Activated CD8-positive, alpha-beta memory T cell treated with anti-CD3 and anti-CD28 coated beads for 4 hours (primary cell): ENCODE measurements at regions not wholly inside any gene's neighbourhood (a gene's known extent, or its start where the extent isn't known, plus 50 kb on each side); places are given as distances from the start of the nearest gene placed in this dataset.

Experiments
- DNase-seq, 2 donors: peaks; one replicate each; pipeline ENCODE4 v3.0.0-alpha.2; 2020; ENCODE audit warnings: low read depth in 2 of 2

DNA sequence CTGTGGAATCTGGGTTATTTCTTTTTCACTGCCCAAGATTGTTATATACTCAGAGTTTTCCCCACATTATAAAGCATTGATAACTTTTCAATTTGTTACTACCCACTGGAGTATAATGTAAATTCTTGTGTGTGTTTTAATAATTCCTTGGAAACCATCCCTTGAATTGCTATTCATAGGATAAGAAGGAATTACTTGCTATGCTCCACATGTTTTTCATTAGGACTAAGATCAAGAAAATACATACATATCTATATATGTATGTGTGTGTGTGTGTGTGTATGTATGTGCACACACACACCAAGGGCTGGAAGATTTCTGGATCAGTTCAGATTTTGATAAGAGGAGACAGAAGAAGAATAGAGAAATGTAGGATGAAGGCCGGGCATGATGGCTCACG lies 206.4 kb upstream of the JADE1 start:
- no peak for DNase-seq

DNA sequence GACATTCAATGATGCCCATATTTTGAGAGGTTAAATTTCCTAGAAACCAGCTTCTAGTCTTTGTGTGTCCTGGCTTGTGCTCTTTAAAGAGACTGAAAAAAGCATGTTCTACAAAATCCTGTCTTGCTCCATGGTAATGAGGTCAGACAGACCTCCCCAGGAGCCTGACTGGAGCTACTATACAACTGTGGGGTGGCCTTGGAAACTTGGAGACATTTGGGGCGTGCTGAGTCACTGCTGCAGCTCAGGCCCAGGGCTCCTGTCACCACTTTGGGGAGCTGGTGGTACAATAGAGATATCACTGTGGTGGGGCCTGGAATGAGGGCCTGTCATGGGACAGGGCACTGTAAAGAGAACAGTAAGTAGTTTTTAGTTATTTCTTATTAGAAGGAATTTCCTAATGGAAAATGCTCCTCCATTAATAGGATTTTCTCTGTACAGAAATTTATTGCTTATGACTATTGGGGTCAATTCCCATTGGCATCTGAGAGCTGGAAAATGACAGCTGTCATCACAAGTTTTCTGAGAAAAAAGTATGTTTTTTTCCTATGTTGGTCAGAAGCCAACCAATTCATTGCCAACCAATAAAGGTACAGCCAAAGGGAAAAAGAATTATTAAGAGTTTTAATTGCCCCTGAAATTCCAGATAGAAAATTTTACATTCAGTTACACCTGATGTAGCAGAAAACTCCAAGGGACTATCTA lies 207.4 kb upstream of the JADE1 start:
- no peak for DNase-seq

DNA sequence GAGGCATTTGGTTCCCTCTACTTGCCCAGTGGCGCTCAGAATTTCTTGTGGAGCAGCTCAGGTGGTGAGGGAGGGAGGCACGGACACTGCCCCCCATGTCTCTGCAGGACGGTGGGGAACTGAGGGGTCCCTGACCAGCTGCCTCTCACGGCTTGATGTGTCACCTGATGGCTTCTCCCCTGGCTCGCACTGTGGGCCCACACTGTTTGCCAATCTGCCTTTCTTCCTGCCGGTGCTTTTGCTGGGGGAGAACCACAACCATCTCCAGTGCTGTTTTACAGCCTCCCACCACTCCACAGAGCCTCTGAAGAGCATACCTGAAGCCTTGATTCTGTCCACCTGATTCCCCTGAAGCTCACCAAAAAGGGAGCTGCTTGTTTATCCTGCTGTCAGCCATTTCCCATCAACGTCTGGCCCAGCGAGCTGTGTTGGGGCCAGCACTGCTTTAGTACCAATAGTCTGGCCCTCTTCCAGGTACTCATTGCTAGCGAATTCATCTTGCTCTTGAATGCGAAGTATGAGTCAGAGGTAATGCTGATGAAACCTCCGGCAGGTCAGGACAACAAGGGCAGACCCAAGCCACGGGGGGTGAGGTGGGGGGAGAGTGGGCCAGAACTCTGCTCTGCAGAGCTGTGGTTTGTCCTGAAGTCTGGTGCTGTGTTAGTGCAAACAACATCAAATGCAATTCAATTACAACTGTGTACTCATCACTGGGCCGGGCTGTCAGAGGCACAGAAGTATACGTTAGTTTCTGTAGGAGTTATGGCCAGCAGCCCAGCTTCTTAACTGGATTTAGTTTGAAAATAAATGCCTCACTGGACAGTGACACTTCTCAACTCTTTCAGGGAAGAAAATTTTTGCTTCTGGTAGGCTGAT lies 208.3 kb upstream of the JADE1 start:
- no peak for DNase-seq

DNA sequence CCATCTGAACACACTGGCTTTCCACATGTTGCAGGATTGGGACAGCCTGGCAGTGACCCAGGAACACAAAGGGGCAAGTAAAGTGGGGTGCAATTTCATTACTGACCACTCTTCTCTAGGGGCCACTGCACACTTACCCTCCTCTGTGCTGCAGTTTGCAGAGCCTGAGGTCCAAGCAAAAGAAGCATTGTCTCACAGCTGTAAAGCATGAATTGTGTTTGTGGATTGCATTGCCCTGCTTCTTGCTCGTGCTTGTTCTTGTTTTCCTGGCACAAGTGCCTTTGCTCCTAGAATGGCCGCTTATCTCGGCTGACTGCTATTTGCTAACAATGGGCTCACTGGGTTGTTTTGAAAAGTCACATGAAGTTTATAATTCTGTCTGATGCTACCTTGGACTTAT lies 209.1 kb upstream of the JADE1 start:
- DNase-seq: no peak

DNA sequence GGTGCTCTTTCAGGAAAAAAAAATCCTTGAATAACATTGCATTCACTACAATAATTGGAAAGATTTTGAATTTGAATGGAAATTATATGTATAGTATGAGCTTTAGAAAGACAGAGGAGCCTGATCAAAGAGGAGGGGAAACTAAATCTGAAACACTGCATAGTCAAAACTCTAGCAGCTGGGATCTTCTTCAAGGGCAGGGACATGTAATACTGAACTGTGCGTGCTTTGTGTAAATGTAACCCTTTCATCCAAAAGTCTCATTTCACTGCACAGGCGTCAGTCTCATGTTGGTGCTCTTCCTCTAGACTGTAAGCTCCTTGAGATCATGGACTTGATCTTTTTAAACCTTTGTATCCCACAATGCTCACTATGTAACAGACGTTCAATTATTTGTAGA lies 212.0 kb upstream of the JADE1 start:
- DNase-seq: no peak

DNA sequence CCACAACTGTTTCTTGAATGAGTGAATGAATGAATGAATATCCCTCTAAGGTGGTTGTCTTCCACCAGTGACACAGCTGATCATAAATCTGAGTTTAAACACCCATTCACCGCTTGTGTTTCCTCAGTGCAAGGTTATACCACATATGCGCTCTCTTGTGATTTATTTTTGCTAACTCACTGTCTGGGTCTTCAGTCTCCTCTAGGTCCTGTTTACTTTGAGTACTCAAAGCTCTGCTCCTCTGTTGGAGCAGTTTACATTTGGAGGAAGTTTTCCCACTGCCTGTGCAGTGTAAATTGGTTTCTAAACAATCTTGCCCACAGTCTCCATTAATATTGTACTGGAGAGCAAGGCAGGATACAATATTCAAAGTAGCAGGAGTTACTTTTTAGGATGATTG lies 212.6 kb upstream of the JADE1 start:
- DNase-seq: no peak

DNA sequence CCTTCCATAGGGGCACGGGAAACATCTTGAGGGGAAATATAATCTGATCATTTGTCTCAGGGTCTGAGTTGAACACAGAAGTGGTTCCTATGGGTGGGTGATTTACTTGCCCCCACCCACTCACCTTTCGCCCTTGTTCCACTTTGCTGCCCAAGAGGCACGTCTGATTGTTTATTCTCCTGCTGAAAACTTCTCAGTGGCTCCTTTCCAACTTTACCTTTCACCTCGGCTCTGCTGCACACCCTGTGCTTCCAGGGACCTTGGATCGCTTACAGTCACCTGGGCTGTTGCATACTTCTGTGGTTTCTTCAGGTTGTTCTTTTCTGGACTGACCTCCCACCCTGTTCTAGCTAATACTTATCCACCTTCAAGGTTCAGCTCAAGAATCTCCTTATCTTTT lies 213.4 kb upstream of the JADE1 start:
- no peak for DNase-seq

DNA sequence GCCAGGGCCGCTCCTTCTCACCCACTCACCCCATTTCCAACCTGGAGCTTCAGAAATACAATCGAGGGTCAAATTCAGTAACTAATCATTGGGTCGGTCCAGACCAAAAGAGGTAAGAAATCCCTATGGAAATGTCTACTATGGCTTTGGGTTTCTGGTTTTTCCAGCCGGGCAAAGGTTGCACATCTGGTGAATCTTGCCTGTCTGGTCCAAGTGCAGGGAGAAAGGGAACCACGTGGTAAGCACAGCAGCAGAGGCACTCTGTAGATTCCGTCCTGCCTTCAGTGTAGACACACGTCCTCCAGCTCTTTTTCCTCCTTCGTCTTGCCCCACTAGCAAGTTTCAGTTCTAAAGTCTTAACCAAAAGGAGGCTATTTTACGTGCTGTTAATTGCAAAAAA lies 218.0 kb upstream of the JADE1 start:
- DNase-seq: no peak

DNA sequence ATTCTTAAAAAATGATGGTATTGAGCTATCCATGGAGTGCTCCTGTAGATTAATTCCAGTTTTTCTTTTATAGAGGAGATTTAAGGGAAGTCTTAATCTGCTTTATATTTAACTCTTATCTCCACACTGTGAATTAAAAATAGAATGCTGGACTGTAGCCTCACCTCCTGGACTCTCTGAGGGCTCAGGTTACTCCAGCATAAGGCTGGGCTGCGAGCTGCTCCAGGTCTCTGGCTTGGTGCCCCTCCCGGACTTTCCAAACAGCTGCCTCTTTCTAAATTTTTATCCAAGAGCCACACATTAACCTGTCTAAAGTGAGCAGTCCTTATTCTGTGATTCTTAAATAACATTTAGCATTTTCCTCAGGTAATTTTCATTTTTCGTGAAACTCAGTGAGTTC lies 218.7 kb upstream of the JADE1 start:
- no peak for DNase-seq

DNA sequence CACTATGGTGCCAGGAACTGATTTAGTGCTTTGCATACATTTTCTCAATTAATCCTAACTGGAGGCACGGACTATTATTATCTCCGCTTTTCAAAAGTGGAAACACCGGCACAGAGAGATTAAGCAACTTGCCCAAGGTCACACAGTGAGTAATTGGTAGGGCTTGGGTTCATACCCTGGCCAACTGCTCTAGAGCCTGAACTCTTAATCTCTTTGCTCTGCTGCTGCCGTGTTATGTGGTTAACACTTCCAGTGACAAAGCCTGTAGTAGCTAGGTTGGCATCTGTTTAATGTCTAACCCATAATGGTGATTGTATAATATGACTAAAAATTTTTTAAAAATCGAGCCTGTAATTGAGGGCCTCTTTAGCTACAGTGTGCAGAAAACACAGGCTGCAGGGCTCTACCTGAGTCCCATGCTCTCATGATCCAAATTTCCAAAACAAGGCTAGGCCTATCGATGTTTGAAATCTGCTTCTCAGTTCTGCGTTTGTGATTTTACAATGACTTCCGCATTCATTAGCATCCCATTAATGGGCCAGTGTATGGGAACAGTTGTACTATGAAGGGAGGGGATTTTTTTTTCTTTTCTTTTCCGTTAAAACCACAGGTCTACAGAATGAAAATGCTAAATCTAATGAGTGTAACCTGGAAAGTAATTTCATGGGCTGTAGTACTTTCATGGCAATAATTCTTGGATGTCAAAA lies 219.3 kb upstream of the JADE1 start:
- DNase-seq: no peak

DNA sequence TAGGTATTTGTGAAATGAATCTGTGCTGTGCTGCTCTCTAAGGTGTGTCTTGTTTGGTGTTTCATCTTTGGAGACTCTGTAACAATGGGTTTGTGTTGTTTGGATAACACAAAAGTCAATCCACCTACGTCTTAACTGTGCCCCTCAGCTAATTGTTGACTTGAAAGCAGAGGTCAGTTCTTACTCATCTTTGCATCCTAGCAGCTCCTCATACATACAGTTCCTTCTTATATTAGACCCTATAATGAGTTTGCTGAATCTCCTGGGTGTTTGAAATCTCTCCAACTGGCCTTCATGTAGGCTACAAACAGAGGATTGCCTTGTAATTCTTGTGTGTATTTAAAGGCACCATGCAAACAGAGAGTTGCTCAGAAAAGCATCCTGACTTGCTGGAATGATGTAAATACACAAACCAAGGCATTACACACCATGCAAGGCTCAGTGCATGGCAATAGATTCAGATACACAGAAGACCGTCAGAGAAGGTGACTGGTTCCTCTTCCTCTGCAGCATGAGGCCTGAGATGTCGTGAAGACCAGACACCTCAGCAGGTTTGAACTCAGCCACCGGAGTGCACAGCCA lies 220.0 kb upstream of the JADE1 start:
- DNase-seq: no peak

DNA sequence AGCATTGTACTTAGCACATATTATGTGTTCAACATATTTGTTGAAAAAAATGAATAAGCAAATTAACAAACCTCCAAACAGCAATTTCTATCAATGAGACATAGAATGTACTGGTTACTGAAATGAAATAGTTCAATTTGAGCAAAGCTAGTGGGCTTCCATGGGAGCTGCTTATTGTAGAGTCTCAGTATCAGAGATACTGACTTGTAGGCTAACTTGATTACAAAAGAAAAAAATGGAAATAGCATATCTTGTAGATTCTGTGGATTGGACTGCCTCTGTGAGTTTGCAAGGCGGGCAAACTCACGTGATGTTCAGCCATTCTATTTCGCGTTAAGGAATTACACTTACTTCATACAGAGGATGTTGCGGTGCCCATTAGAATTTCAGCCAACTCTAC lies 222.1 kb upstream of the JADE1 start:
- no peak for DNase-seq

DNA sequence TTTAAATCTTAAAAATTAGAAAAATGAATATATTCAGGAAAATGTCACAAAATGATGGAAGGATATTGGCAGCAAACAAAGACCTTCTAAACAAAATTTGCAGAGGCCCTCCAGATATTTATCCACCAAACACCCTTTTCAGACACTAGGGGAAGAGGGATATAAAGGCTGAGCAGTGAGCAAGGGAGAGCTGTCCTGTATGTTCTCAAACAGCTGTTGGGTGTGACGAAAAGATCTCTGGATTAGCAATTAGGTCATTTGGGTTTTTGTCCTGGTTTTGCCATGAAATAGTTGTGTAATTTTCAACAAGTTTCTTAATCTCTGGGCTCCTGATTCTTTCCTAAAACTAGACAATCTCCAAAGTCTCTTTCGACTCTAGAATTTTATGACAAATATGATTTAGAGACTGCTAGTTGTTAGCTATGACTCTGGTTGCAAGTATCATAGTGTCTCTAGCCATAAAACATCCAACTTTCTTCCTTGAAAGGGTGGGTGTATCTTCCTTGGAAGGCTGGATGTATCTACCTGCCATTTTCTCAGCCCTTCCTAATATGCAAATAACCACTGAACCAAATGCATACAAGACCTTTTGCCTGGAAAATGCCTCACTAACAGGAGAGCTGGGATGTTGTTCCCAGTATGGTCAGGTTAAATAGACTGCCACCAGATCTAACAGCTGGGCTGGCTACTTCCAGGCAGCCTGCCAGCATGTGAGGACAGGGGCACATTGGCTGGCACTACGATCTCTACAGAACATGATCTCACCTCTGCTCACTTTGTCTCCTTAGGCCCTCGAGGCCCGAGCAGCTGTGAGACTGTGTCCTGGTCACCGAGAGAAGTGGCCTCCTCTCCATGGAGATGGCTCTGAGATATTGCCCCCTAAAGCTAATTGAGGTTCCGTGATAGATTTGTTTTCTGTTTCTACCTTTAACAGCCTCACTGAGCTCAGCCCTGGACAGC lies 225.5 kb upstream of the JADE1 start:
- no peak for DNase-seq

DNA sequence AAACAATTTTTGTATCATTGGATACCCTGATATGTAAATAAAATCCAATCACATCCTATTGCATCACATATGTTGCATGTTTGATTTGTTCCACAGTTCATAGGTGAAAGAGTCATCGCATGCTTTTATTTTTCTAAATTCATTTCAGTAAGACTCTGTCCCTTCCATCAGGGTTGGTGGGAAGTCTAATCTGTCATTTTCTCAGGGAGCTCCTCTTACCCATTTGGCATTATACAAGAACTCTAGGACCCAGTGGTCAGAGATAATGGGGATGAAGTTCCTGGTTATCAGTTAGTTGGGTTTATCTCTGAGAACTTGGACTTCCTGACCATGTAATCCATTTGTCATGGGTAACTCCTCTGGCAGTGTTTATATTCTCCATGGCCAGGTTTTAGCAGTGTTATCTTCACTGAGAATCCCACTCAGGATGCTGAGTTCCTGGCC lies 227.1 kb upstream of the JADE1 start:
- no peak for DNase-seq

DNA sequence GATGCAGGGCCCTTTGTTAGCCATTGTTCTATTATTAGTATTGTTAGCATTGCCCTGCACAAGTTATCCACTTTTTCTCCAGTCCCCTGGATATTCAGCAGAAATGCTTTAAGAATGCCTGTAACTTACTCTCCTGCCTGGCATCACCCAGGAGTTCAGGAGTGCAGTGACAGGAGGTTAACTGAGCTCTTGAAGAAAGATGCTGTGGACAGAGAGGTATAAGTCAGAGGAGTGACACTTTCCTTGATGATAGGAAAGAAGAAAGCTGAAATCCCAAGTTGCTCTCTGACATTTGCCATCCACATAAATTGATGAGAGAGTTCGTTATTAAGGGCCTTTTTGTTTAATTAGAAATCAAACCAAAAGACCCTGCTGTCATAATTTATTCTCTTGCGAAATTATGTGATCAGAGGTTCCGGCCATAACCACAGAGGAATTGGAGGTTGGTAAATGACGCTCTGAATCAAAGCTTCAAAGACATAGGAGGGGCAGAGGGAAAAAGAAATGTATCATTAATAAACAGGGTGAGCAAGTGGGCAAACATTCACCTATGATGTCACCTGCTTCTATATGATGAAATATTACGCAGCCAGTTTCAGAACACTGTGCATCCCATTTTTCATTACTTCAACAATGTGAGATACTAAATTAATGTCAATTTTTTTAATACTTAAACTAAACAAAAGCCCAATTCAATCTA lies 230.2 kb upstream of the JADE1 start:
- no peak for DNase-seq

DNA sequence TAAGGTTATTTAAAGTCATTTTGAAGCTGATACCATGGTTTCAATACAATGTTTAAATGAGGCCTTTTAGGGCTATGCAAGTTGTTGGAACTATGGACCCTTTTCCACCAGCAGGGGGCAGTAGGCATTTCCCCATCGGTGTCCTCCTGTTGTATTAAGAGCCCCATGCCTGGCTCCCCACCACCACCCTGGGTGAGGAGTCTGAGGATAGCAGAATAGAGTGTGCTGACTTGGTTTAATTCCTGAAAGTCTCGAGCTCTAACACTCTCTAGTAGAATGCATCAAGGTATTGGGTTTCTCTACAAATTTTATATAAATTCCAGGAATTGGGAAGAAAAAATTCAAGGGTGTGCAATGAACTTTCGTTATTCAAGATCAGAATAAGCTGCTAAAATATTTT lies 234.8 kb upstream of the JADE1 start:
- peak; percentile 13 to 15 for DNase-seq

DNA sequence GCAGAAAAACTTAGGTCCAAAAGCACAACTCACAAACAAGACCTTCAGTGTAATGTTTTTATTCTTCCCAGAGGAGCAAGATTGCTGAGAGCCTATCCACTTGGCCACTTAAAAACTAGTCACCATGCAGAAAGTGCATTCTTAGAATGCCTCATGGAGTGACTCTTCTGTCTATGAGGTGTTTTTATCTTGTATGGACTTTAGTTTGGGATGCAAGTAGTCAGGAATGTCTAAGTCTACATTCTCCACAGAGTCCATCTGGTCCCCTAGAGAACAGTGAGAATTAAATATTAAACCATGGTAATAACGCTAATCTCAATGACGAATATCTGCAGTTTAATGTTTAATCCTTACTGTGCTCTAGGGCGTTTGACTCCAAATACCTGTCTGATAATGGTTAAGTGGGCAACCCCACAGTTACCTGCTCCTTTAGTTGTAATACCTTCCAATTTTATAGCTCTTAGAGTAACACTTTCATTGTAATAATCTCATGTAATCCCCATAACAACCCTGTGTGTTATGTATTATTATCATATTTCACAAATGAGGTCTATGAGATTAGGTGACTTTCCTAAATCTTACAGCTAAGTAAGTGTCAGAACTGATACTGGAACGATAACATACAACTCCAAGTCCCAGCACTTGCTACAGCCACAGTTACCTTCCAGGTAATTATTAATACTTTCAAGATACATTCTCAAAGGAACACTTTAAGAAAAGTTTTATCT lies 235.6 kb upstream of the JADE1 start:
- no peak for DNase-seq

DNA sequence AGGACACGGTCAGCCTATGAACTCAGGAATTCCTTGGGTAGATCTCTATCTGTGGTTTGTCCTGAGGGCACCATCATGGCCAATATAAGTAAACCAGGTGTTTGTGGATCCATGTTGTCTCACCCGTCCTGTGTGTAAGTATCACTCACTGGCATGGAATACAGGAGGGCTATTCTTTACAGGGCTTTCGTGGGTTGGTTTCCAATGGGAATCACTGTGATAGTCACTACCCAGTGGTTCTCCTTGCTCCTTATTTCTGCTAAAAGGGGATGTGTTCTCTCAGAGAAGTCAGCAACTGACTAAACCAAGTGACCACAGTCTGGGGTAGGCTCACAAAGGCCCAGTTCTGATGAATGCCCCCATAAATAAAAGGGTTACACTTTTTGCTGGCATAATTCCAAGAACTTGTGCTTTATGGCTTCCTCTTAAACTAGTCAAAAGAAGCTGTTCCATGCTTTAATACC lies 236.7 kb upstream of the JADE1 start:
- no peak for DNase-seq

DNA sequence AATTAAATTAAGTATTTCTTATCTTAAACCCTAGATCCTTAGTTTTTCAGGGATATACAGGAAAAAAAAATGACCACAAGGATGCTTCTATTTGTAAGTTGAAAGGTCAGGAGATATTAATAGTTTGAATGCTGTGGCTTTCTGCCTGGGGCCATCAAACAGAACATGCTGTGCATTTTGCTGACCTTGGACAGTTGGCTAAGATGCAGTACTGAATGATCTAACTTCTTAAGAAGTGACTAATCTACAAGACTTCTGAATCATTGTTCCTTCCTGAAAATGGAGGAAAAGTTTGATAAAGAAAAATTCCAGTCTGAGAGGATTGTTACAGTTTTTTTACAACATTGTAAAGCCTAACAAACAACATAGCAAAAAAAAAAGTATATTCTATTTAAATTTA lies 237.8 kb upstream of the JADE1 start:
- DNase-seq: no peak
